Naive B cell (primary cell): ENCODE measurements at regions not wholly inside any gene's neighbourhood (a gene's known extent, or its start where the extent isn't known, plus 50 kb on each side); places are given as distances from the start of the nearest gene placed in this dataset.

ENCODE experiments used
- ATAC-seq, 2 donors: fragments of 150-1000 bp; cut with Tn5 transposase; 2 replicates each; pipeline ENCODE4 v1.10.0; 2021; ENCODE audit warnings: low read depth in 2 of 2, mild to moderate bottlenecking in 2 of 2, moderate library complexity in 2 of 2
- DNase-seq: peaks from one replicate; pipeline ENCODE4 v3.0.0; 2022
- H3K27ac Mint-ChIP-seq, 6 donors: one replicate each; pipeline ENCODE4 v1.8.0; 2020 to 2022; ENCODE audit warnings: mild to moderate bottlenecking in 6 of 6, mixed read lengths in 6 of 6, moderate library complexity in 5 of 6, inconsistent platforms in 2 of 6
- H3K27me3 Mint-ChIP-seq, 3 donors: one replicate each; pipeline ENCODE4 v1.8.0; 2021 to 2022; ENCODE audit warnings: mixed read lengths in 3 of 3, mild to moderate bottlenecking in 1 of 3
- H3K36me3 Mint-ChIP-seq, 2 donors: one replicate each; pipeline ENCODE4 v1.8.0; 2020 to 2022; ENCODE audit warnings: mixed read lengths in 2 of 2, inconsistent platforms in 1 of 2, mild to moderate bottlenecking in 1 of 2
- H3K4me1 Mint-ChIP-seq, 3 donors: one replicate each; pipeline ENCODE4 v1.8.0; 2020 to 2022; ENCODE audit warnings: mixed read lengths in 3 of 3, inconsistent platforms in 1 of 3, mild to moderate bottlenecking in 1 of 3, moderate library complexity in 1 of 3
- H3K4me3 Mint-ChIP-seq, 8 donors: one replicate each; pipeline ENCODE4 v1.8.0; 2020 to 2022; ENCODE audit warnings: mild to moderate bottlenecking in 8 of 8, mixed read lengths in 8 of 8, moderate library complexity in 8 of 8, inconsistent platforms in 2 of 8
- H3K9me3 Mint-ChIP-seq, 7 donors: one replicate each; pipeline ENCODE4 v1.8.0; 2020 to 2022; ENCODE audit warnings: mixed read lengths in 7 of 7, mild to moderate bottlenecking in 5 of 7, inconsistent platforms in 2 of 7, moderate library complexity in 1 of 7

DNA sequence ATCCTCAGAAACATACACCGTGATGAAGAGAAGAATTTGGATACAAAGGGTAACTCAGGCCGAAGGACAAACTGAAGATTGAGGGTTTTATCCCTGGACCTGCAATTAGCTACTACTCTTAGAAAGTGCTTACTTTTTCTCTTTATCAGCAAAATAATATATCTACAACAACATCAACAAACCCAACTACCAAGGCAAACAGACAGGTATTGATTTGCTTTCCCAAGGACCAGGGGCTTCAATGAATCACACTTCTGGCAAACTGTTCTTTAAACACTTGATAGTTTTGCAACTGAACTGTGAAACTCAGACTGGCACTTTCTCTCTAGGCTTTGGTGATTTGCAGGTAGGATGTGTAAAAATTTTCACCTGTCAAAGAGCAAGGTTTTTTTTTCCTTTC, 247.5 kb downstream of the SEC23A start:
- H3K4me1 Mint-ChIP-seq: no peaks in the 10 kb centered on the region
- no peak overlapping the region for H3K4me3 Mint-ChIP-seq
- DNase-seq (no peak), ATAC-seq (no peak)
- H3K27me3 Mint-ChIP-seq: no peaks in the 10 kb centered on the region
- no peak overlapping the region for H3K27ac Mint-ChIP-seq
- H3K36me3 Mint-ChIP-seq: no peaks in the 10 kb centered on the region
- peaks cover 0 to 2% (median 0%) of the 10 kb centered on the region in 7 donors for H3K9me3 Mint-ChIP-seq

DNA sequence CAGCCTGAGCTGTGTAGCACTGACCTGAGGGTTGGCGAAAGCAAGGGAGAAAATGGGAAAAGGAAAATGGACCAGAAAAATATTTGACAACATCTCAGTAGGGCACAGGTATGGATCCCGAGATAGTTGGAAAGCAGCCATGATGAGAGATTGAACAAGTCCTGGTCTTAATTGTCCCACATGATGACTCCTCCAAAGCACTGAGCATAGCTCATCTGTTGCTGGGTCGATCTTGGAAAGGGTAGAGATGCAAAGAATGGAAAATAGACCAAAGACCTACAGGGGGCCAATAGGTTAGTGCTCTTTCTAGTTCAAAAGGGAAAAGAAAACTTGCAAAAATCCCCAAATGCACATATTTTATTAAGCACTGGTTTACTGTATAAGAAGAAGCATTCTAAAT, 251.9 kb downstream of the SEC23A start:
- no peak for DNase-seq
- Mint-ChIP-seq H3K9me3 (no peaks in the 10 kb centered on the region), H3K4me3 (no peak overlapping the region), H3K27me3 (no peaks in the 10 kb centered on the region), H3K4me1 (no peaks in the 10 kb centered on the region), H3K27ac (no peak overlapping the region), H3K36me3 (no peaks in the 10 kb centered on the region)
- ATAC-seq: no peak

DNA sequence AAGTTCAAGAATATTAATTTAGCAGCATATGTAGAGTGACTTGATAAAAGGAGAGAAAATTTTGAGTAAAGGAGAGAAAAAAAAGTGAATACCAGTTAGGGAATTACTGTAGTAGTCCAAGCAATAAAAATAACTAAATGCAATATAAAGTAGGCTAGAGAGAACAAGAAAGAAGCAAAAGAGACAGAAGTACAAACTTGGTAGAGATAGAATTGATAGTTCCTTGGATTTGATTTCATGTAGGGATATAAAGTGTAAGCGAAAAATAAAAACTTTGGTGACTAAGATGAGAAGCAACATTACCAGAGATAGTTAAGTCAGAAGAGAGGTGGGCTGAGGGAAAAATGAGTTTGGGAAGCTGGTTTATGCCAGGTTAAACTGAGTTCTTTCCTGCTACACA, 252.4 kb downstream of the SEC23A start:
- no peaks in the 10 kb centered on the region for H3K9me3 Mint-ChIP-seq
- no peak overlapping the region for H3K27ac Mint-ChIP-seq
- H3K4me1 Mint-ChIP-seq: no peaks in the 10 kb centered on the region
- no peak for ATAC-seq
- H3K4me3 Mint-ChIP-seq: no peak overlapping the region
- H3K36me3 Mint-ChIP-seq: no peaks in the 10 kb centered on the region
- DNase-seq: no peak
- H3K27me3 Mint-ChIP-seq: no peaks in the 10 kb centered on the region

DNA sequence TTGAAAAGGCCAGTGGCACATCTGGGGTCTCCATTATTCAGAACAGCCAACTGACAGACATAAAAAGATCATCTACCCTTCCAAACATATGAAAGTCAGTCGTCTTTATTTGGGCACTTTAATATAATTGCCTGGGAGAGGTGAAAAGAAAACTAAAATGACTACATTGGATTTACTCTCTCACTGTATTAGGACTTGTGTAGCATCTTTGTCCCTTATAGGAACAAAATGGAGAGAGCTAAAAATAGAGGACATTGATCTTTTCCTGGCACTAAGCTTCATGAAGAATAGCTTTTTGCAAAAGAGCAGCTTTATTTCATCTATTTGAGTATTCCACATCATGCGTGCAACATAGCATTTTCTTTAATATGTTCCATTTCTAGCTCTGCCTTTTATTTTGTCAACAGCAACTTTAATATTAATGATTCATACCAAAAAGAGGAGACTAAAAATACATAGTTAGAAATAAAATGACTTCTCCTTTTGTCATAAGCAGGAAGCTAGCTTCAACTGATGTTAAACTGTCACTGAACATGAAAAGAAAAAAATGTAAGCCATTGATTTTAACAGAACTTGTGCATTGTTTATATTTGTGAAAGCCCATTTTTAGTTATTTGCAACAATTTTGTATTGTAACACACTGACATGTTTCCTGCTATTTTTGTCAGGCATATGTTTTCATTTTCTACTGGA, 254.6 kb downstream of the SEC23A start:
- Mint-ChIP-seq H3K27ac (no peak overlapping the region), H3K36me3 (no peaks in the 10 kb centered on the region), H3K27me3 (no peaks in the 10 kb centered on the region), H3K4me1 (no peaks in the 10 kb centered on the region), H3K9me3 (no peaks in the 10 kb centered on the region), H3K4me3 (no peak overlapping the region)
- DNase-seq (no peak), ATAC-seq (no peak)

DNA sequence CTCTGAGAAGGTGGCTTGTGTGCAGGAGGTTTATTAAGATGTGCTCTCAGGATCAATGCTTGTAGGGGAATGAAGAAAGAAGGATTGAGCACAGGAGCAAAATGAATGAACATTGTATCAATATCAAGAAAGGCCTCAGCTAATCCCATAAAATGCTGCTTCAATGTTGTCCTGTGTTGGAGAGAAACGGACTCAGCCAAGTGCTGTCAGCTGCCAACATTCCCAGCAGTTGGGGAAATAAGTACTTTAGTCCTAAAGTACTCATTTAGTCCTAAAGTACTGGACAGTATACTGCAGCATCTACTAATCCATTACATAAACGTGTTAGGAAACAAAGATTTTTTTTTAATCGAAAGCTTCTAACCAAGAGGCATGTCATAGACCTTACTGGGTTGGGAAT, 255.9 kb downstream of the SEC23A start:
- H3K9me3 Mint-ChIP-seq: no peaks in the 10 kb centered on the region
- DNase-seq: no peak
- no peaks in the 10 kb centered on the region for H3K4me1 Mint-ChIP-seq
- H3K4me3 Mint-ChIP-seq: no peak overlapping the region
- H3K27ac Mint-ChIP-seq: no peak overlapping the region
- H3K27me3 Mint-ChIP-seq: no peaks in the 10 kb centered on the region
- ATAC-seq: no peak
- no peaks in the 10 kb centered on the region for H3K36me3 Mint-ChIP-seq

DNA sequence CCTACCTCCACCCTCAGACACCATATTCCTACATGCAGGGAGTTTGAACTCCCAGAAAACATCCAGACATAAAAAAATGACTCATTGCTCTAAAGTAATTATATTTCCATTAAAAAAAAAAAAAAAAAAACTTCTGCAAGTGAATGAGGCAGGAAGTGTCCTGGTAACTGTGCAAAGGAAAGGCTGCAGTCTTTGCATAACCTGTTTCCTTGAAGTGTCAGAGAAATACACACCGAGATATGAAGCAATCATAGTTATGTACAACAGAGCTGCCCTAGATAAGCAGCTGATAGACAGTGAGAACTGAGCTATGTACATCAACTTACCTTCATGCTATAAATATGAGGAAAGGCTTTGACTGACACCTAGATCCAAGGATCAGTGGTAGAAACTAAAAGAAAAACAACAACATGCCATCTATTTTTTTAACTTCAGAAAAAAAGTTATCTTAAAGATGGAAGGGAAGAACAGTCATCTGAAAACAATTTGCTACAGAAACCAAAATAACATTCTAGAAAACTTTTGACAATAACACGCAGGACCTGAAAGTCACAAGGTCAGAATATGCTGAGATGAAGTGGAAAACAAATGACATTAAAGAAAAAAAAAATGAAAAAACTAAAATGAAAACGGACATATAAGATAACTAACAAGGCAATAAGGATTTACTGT, 263.2 kb downstream of the SEC23A start:
- Mint-ChIP-seq H3K4me1 (no peaks in the 10 kb centered on the region), H3K36me3 (no peaks in the 10 kb centered on the region), H3K27me3 (peaks cover 0 to 4% (median 0%) of the 10 kb centered on the region in 3 donors), H3K9me3 (peaks cover 0 to 1% (median 0%) of the 10 kb centered on the region in 7 donors), H3K27ac (no peak overlapping the region), H3K4me3 (no peak overlapping the region)
- no peak for DNase-seq
- no peak for ATAC-seq

DNA sequence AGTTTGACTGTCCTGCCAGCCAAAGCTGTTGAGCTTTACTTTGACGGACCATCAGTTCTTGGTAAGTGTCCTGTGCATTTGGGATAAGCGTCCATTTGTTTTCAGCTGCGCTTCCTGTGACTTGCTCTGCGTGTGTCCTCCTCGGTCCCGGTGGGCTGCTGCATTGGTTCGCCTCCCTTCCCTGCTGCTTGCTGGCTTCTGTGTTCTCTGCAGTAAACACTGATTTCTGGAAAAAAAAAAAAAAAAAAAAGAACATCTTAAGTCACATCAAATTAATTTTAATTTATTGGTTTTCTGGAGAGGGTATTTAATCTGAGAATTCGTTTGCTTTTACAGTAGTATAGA, 264.1 kb downstream of the SEC23A start:
- ATAC-seq (no peak), DNase-seq (no peak)
- Mint-ChIP-seq H3K9me3 (peaks cover 0 to 1% (median 0%) of the 10 kb centered on the region in 7 donors), H3K4me1 (no peaks in the 10 kb centered on the region), H3K36me3 (no peaks in the 10 kb centered on the region), H3K27me3 (peaks cover 0 to 4% (median 0%) of the 10 kb centered on the region in 3 donors), H3K4me3 (no peak overlapping the region), H3K27ac (no peak overlapping the region)

DNA sequence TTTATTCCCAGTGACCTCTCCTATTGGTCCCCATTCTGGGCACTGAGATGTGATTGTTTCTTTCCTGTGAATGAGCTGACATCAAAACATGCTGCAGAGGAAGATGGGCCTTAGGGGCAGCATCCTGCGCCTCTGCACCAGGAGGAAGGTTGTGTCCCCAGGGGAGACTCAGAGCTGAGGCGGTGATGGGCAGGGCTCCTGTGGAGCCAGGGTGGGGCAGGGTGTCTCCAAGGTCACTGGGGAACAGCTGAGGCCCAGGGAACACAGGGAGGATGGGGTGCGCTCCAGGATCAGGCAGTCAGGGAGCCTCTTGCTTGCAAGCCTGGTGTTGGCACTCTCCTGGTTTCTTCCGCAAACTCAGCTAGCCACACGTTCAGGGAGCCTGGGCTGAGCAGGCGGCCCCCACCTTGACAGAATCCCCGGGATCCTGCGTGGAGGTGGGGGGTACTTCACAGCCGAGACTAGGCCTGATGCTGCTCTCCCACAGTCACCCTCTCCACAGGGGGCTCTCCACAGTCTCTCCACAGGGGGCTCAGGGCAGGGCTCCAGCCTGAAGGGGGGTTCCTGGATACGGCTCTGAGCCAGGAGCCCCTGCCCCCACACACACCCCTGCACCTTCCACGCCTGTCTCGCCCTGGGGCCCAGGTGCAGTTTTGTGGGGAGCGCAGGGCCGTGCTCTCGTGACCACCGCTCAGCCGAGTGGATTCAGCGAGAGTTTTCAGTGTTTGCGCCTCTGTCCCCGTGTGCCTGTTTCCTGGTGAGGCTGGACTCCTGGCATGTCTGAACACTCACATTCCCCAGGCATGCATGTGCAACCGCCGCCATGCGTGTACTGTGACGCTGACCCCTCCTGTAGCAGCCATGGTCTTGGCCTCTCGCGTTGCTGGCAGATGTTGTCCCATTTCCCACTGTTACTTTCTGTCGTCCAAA, 264.7 kb downstream of the SEC23A start:
- Mint-ChIP-seq H3K27me3 (peaks cover 0 to 4% (median 0%) of the 10 kb centered on the region in 3 donors), H3K36me3 (no peaks in the 10 kb centered on the region), H3K4me1 (no peaks in the 10 kb centered on the region), H3K4me3 (no peak overlapping the region), H3K9me3 (peaks cover 0 to 1% (median 0%) of the 10 kb centered on the region in 7 donors), H3K27ac (no peak overlapping the region)
- no peak for DNase-seq
- ATAC-seq: no peak

DNA sequence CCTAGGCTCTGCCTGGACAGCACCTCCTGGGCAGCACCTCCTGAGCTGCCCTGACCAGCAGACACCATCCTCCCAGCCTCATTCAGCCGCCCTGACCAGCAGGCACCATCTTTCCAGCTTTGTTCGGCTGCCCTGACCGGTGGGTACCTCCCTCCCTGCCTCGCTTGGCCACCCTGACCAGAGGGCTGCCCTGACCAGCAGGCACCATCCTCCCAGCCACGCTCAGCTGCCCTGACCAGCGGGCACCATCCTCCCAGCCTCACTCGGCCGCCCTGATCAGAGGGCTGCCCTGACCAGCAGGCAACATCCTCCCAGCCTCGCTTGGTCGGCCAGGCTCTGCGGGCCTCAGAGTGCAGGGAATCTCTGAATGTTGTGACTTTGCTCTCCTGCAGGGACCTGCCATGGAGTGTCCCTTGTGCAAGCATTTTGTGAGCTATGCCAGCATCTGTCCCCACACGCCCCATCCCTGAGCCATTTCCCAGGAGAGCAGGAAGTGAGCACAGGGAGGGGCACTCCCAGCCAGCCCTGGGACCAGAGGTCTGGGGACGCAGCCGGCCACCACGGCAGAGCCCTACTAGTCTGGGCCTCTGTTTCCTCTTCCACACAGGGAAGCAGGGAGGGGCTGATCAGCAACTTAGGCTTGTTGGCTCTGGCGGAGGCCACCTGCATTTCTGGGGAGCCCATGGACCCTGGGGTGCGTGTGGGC, 265.5 kb downstream of the SEC23A start:
- DNase-seq (no peak), ATAC-seq (no peak)
- Mint-ChIP-seq H3K27me3 (peaks cover 0 to 4% (median 0%) of the 10 kb centered on the region in 3 donors), H3K4me1 (no peaks in the 10 kb centered on the region), H3K27ac (no peak overlapping the region), H3K4me3 (no peak overlapping the region), H3K36me3 (no peaks in the 10 kb centered on the region), H3K9me3 (peaks cover 0 to 1% (median 0%) of the 10 kb centered on the region in 7 donors)

DNA sequence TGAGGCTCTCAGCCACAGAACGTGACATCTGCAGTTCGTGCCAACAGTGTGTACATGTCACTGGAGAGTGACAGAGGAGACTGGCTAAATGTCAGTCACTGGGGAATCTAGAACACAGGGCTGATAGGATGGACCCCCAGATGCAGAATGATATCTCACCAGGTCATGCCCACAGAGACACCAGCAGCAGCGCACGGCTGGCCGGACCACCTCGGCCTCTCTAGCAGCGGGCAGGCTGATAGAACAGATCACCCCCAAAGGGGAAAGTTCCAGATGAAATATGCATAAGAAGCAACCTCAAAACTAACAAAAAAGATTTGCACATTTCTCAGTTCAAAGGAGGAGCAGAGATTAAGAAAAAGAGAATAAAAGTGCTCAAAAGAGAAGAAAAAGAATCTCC, 266.5 kb downstream of the SEC23A start:
- ATAC-seq: no peak
- no peak overlapping the region for H3K4me3 Mint-ChIP-seq
- H3K4me1 Mint-ChIP-seq: no peaks in the 10 kb centered on the region
- H3K27me3 Mint-ChIP-seq: peaks cover 0 to 3% (median 0%) of the 10 kb centered on the region in 3 donors
- no peak for DNase-seq
- H3K9me3 Mint-ChIP-seq: peaks cover 0 to 1% (median 0%) of the 10 kb centered on the region in 7 donors
- H3K27ac Mint-ChIP-seq: no peak overlapping the region
- no peaks in the 10 kb centered on the region for H3K36me3 Mint-ChIP-seq

DNA sequence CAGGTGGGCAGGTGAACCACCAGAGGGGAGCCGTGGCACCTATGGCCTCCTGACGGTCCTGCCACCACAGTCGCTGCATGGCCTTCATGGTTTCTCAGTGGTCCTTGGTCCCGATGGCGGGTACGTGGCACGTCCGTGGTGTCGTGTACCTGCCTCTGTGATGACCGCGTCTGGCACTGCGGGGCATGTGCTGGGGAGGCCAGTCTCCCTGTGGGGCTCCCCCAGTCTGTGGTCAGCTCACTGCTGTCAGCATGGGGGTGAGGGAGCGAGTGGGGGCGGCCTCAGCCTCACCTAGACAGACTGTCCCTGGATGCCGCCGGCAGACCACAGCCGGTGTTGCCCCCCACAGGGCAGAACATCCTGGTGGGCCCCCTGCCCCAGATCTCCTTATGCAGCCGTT, 267.2 kb downstream of the SEC23A start:
- ATAC-seq (no peak), DNase-seq (no peak)
- H3K27me3 Mint-ChIP-seq: no peaks in the 10 kb centered on the region
- H3K9me3 Mint-ChIP-seq: peaks cover 0 to 1% (median 0%) of the 10 kb centered on the region in 7 donors
- H3K4me3 Mint-ChIP-seq: no peak overlapping the region
- no peaks in the 10 kb centered on the region for H3K36me3 Mint-ChIP-seq
- no peaks in the 10 kb centered on the region for H3K4me1 Mint-ChIP-seq
- H3K27ac Mint-ChIP-seq: no peak overlapping the region

DNA sequence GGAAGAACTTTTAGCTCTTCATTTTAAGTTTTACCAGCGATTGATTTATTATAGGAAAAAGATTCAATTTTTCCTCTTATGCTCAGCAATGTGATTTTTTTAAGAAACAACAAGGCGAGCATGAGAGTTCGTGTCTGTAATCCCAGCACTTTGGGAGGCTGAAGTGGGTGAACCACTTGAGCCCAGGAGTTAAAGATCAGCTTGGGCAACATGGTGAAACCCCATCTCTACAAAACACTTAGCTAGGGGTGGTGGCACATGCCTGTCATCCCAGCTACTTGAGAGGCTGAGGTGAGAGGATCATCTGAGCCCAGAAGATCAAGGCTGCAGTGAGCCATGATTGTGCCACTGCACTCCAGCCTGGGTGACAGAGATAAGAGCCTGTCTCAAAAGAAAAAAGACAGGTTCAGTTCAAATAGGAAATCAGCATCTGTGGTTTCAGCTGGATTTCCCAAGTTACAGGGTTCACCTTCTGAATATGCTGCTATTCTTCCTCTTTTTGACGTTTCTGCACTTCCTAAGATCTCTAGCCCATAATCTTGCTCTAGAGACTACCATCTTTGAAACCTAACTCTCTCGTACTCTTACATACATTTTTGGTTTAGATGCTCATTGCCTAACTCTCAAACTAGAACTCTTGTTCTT, 274.7 kb downstream of the SEC23A start:
- no peak overlapping the region for H3K27ac Mint-ChIP-seq
- DNase-seq (no peak), ATAC-seq (no peak)
- H3K4me1 Mint-ChIP-seq: no peaks in the 10 kb centered on the region
- no peak overlapping the region for H3K4me3 Mint-ChIP-seq
- no peaks in the 10 kb centered on the region for H3K36me3 Mint-ChIP-seq
- H3K27me3 Mint-ChIP-seq: peaks cover 0 to 8% (median 6%) of the 10 kb centered on the region in 3 donors
- H3K9me3 Mint-ChIP-seq: peaks cover 0 to 4% (median 0%) of the 10 kb centered on the region in 7 donors

DNA sequence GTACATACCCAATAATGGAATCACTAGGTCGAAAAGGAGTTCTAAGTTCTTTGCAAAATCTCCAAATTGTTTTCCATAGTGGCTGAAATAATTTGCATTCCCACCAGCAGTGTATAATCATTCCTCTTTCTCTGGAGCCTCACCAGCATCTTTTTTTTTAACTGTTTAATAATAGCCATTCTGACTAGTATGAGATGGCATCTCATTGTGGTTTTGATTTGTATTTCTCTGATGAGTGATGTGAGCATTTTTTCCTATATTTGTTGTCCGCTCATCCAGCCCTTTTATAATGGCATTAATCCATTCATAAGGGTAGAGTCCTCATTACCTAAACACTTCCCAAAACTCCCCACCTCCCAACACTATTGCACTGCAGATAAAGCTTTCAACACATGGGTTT, 278.3 kb downstream of the SEC23A start:
- no peak for DNase-seq
- Mint-ChIP-seq H3K27me3 (peaks cover 0 to 8% (median 6%) of the 10 kb centered on the region in 3 donors), H3K9me3 (peaks cover 0 to 6% (median 3%) of the 10 kb centered on the region in 7 donors), H3K36me3 (no peaks in the 10 kb centered on the region), H3K27ac (peak overlapping the region in 1 of 6 donors; percentile 58), H3K4me3 (no peak overlapping the region), H3K4me1 (no peaks in the 10 kb centered on the region)
- ATAC-seq: no peak
